SU-DHL-6 (cell line): ENCODE measurements at regions not wholly inside any gene's neighbourhood (a gene's known extent, or its start where the extent isn't known, plus 50 kb on each side); places are given as distances from the start of the nearest gene placed in this dataset.

Source experiments
- H2AFZ ChIP-seq: fragments of 200-600 bp; sonication (generic); 2 replicates; pipeline ENCODE4 v1.6.1; 2014; ENCODE audit warnings: low read depth, mild to moderate bottlenecking, moderate library complexity, mixed read lengths, antibody characterized with exemption, low read length; ENCODE audit not compliant: severe bottlenecking
- H3F3A ChIP-seq: fragments of 200-600 bp; shearing (Covaris generic); 2 replicates; pipeline ENCODE4 v1.6.0; 2016; ENCODE audit warnings: antibody characterized with exemption, mild to moderate bottlenecking; ENCODE audit not compliant: insufficient read depth
- H3K27ac ChIP-seq: fragments of 200-600 bp; sonication (generic); 2 replicates; pipeline ENCODE4 v1.5.1; 2016; ENCODE audit warnings: low read depth, mild to moderate bottlenecking, low read length, moderate library complexity, mixed read lengths
- H3K27me3 ChIP-seq: fragments of 200-600 bp; sonication (generic), shearing (Covaris generic); 2 replicates; pipeline ENCODE4 v1.6.0; 2014; ENCODE audit warnings: mild to moderate bottlenecking, low read length
- H3K36me3 ChIP-seq: fragments of 200-600 bp; sonication (generic); 2 replicates; pipeline ENCODE4 v1.6.1; 2014; ENCODE audit warnings: mild to moderate bottlenecking, low read length, mixed read lengths
- H3K4me2 ChIP-seq: fragments of 300-600, 200-600 bp; shearing (Covaris generic), sonication (generic); 2 replicates; pipeline ENCODE4 v1.6.0; 2014; ENCODE audit warnings: low read length, low read depth, mild to moderate bottlenecking; ENCODE audit not compliant: poor library complexity, severe bottlenecking
- H3K4me3 ChIP-seq: fragments of 200-600 bp; sonication (generic); 2 replicates; pipeline ENCODE4 v1.5.1; 2014; ENCODE audit warnings: antibody characterized with exemption, low read length, mild to moderate bottlenecking, mixed read lengths; ENCODE audit not compliant: insufficient read depth, poor library complexity, severe bottlenecking
- H3K79me2 ChIP-seq: fragments of 200-600 bp; sonication (generic); 2 replicates; pipeline ENCODE4 v1.6.1; 2014; ENCODE audit warnings: mild to moderate bottlenecking, low read length, moderate library complexity; ENCODE audit not compliant: insufficient read depth
- H3K9ac ChIP-seq: fragments of 200-600 bp; sonication (generic); 2 replicates; pipeline ENCODE4 v1.7.0; 2014; ENCODE audit warnings: mild to moderate bottlenecking, low read length
- H3K9me2 ChIP-seq: fragments of 200-600 bp; sonication (generic); replicated peaks from 2 replicates; pipeline ENCODE4 v1.6.1; 2014; ENCODE audit warnings: low read length; ENCODE audit not compliant: insufficient read depth
- H3K9me3 ChIP-seq: fragments of 200-600 bp; sonication (generic); 2 replicates; pipeline ENCODE4 v1.6.1; 2014; ENCODE audit warnings: low read length, mixed read lengths; ENCODE audit not compliant: insufficient read depth
- H4K20me1 ChIP-seq: fragments of 200-600 bp; sonication (generic); 2 replicates; pipeline ENCODE4 v1.6.1; 2014; ENCODE audit warnings: low read depth, mild to moderate bottlenecking, antibody characterized with exemption, low read length, moderate library complexity, mixed read lengths
- EZH2phosphoT487 ChIP-seq: fragments of 200-600 bp; sonication (generic), shearing (Covaris generic); conservative IDR thresholded peaks from 2 replicates; pipeline ENCODE4 v1.6.1; 2018; ENCODE audit warnings: mild to moderate bottlenecking, antibody characterized with exemption, low read length, moderate library complexity, mixed read lengths
- TF ChIP-seq, protein P1 (sequence below): fragments of 200-600 bp; sonication (generic); IDR thresholded peaks from one replicate; pipeline ENCODE4 v1.5.1; 2017; ENCODE audit warnings: antibody characterized with exemption, mild to moderate bottlenecking, low read length, moderate library complexity; ENCODE audit not compliant: insufficient read depth, poor library complexity, severe bottlenecking

DNA sequence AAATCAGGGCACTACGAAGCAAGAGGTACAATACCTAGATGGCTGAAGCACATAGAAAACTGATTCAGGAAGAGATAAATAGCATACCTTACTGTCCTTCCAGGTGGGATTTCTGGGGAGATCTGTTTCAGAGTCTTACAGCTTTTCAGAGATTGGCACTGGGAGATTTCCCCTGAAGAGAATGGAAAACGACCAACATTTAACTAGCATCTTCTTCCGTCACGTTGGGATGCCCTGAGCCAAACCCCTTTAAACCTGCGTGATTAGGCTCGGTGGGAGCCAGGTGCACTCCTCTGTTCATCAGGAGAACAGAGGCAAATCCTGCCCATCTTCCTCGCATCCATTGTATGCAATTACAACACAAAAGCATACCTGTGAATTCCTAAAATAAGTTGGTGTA lies 614.5 kb downstream of the HDGFL1 start:
- Histone ChIP-seq H2AFZ (no peak overlapping the region), H3F3A (no peaks in the 10 kb centered on the region), H3K4me2 (no peak overlapping the region), H3K9ac (no peak overlapping the region), H3K27ac (no peak overlapping the region), H3K36me3 (no peaks in the 10 kb centered on the region), H3K27me3 (no peaks in the 10 kb centered on the region), H4K20me1 (no peaks in the 10 kb centered on the region), H3K9me3 (no peaks in the 10 kb centered on the region), H3K4me3 (no peak overlapping the region), H3K79me2 (no peaks in the 10 kb centered on the region), H3K9me2 (no peaks in the 10 kb centered on the region)
- no peak for TF ChIP-seq EZH2phosphoT487
- TF ChIP-seq, protein P1, sequence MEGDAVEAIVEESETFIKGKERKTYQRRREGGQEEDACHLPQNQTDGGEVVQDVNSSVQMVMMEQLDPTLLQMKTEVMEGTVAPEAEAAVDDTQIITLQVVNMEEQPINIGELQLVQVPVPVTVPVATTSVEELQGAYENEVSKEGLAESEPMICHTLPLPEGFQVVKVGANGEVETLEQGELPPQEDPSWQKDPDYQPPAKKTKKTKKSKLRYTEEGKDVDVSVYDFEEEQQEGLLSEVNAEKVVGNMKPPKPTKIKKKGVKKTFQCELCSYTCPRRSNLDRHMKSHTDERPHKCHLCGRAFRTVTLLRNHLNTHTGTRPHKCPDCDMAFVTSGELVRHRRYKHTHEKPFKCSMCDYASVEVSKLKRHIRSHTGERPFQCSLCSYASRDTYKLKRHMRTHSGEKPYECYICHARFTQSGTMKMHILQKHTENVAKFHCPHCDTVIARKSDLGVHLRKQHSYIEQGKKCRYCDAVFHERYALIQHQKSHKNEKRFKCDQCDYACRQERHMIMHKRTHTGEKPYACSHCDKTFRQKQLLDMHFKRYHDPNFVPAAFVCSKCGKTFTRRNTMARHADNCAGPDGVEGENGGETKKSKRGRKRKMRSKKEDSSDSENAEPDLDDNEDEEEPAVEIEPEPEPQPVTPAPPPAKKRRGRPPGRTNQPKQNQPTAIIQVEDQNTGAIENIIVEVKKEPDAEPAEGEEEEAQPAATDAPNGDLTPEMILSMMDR: no peak

DNA sequence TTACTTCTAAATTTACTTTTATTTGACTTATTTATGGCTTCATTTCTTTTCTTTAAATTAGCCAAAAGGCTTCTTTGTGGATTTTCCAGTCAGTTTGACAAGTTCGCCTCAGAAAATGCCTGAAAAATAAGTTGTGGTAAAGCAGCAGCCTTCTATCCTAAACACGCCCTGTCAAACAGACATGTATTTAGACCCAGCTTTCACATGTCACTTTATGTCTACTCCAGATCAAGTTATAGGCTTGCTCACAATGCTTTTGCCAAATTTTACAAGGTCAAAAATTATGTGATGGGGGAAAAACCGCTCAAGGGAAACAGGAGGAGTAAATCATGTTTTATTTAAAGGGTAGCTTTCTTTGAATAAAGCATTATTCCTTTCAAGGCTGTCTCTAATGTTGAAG lies 615.0 kb downstream of the HDGFL1 start:
- no peaks in the 10 kb centered on the region for H3K79me2 ChIP-seq
- no peak overlapping the region for H2AFZ ChIP-seq
- H3K9me2 ChIP-seq: no peaks in the 10 kb centered on the region
- H4K20me1 ChIP-seq: no peaks in the 10 kb centered on the region
- TF ChIP-seq, protein P1: no peak
- TF ChIP-seq EZH2phosphoT487: no peak
- H3F3A ChIP-seq: no peaks in the 10 kb centered on the region
- no peaks in the 10 kb centered on the region for H3K36me3 ChIP-seq
- H3K9ac ChIP-seq: no peak overlapping the region
- H3K27me3 ChIP-seq: no peaks in the 10 kb centered on the region
- no peak overlapping the region for H3K4me2 ChIP-seq
- no peak overlapping the region for H3K4me3 ChIP-seq
- H3K9me3 ChIP-seq: no peaks in the 10 kb centered on the region
- no peak overlapping the region for H3K27ac ChIP-seq

DNA sequence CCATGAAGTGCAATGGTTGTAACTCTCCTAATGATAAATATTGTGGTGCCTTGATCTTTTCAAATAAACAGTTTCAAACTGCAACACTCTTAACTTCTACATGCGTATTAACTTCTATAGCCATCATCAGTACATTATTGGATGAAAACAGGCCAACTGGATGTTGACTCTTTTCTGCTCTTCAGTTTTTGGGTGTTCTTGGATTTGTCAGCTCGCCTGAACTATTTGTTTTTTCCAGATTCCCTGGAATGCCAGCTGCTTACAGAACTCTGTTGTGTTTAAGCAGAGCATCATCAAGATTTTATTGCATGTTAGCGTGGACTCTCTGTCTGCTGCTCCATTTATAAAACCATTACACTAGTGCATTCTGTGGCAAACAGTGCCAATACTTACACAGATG lies 626.1 kb downstream of the HDGFL1 start:
- Histone ChIP-seq H3K9me3 (no peaks in the 10 kb centered on the region), H3K4me2 (no peak overlapping the region), H2AFZ (no peak overlapping the region), H3K27me3 (no peaks in the 10 kb centered on the region), H4K20me1 (no peaks in the 10 kb centered on the region), H3K9me2 (no peaks in the 10 kb centered on the region), H3K79me2 (no peaks in the 10 kb centered on the region), H3K27ac (no peak overlapping the region), H3K36me3 (no peaks in the 10 kb centered on the region), H3F3A (no peaks in the 10 kb centered on the region), H3K4me3 (no peak overlapping the region), H3K9ac (no peak overlapping the region)
- TF ChIP-seq, protein P1: no peak
- TF ChIP-seq EZH2phosphoT487: no peak

GRCh38 chr6:23199541-23199940 lies 630.2 kb downstream of the HDGFL1 start:
- Histone ChIP-seq H4K20me1 (no peaks in the 10 kb centered on the region), H3K36me3 (no peaks in the 10 kb centered on the region), H3K4me3 (no peak overlapping the region), H2AFZ (no peak overlapping the region), H3K4me2 (no peak overlapping the region), H3K27me3 (no peaks in the 10 kb centered on the region), H3K27ac (no peak overlapping the region), H3K9me2 (no peaks in the 10 kb centered on the region), H3K9me3 (no peaks in the 10 kb centered on the region), H3K9ac (no peak overlapping the region), H3F3A (no peaks in the 10 kb centered on the region), H3K79me2 (no peaks in the 10 kb centered on the region)
- TF ChIP-seq, protein P1: no peak
- TF ChIP-seq EZH2phosphoT487: no peak
